Liver (tissue), 7 donors: ENCODE measurements at regions not wholly inside any gene's neighbourhood (a gene's known extent, or its start where the extent isn't known, plus 50 kb on each side); places are given as distances from the start of the nearest gene placed in this dataset.

ENCODE experiments used
- DNase-seq: peaks from one replicate; pipeline ENCODE4 v3.0.0-alpha.2; 2017; ENCODE audit warnings: low spot score
- H3K27ac ChIP-seq, 2 donors: one replicate each; pipeline ENCODE4 v1.7.0; 2013; ENCODE audit warnings: inconsistent platforms in 2 of 2, low read length in 2 of 2, control low read depth in 1 of 2, low read depth in 1 of 2, mild to moderate bottlenecking in 1 of 2
- H3K27me3 ChIP-seq, 4 donors: one replicate each; pipeline versions ENCODE4 v1.6.1 to v1.7.0; 2013; ENCODE audit warnings: low read length in 3 of 4, inconsistent platforms in 1 of 4, mild to moderate bottlenecking in 1 of 4, moderate library complexity in 1 of 4; ENCODE audit not compliant: control insufficient read depth in 4 of 4, insufficient read depth in 4 of 4
- H3K36me3 ChIP-seq, 4 donors: one replicate each; pipeline versions ENCODE4 v1.6.1 to v1.7.0; 2013; ENCODE audit warnings: low read length in 3 of 4, mild to moderate bottlenecking in 3 of 4, low read depth in 1 of 4, moderate library complexity in 1 of 4; ENCODE audit not compliant: control insufficient read depth in 4 of 4, insufficient read depth in 3 of 4
- H3K4me1 ChIP-seq, 4 donors: one replicate each; pipeline versions ENCODE4 v1.6.1 to v1.7.0; 2013; ENCODE audit warnings: low read length in 3 of 4, mild to moderate bottlenecking in 3 of 4, moderate library complexity in 1 of 4; ENCODE audit not compliant: control insufficient read depth in 4 of 4, insufficient read depth in 4 of 4
- H3K4me3 ChIP-seq, 3 donors: one replicate each; pipeline versions ENCODE4 v1.6.1 to v1.7.0; 2013; ENCODE audit warnings: low read length in 3 of 3, control low read depth in 1 of 3, low read depth in 1 of 3, mild to moderate bottlenecking in 1 of 3
- H3K9ac ChIP-seq, 2 donors: one replicate each; pipeline ENCODE4 v1.7.0; 2013; ENCODE audit warnings: low read length in 2 of 2, mild to moderate bottlenecking in 2 of 2, moderate library complexity in 2 of 2, control low read depth in 1 of 2, low read depth in 1 of 2
- H3K9me3 ChIP-seq, 4 donors: one replicate each; pipeline versions ENCODE4 v1.6.1 to v1.7.0; 2013; ENCODE audit warnings: low read length in 3 of 4; ENCODE audit not compliant: control insufficient read depth in 4 of 4
- EGR1 ChIP-seq, 2 donors: IDR thresholded peaks; 2 replicates each; pipeline ENCODE4 v1.6.1; 2016 to 2018; ENCODE audit warnings: antibody characterized with exemption in 2 of 2, low read depth in 2 of 2
- FOXA1 ChIP-seq: IDR thresholded peaks from 2 replicates; pipeline ENCODE4 v1.6.1; 2016; ENCODE audit warnings: antibody characterized with exemption
- FOXA2 ChIP-seq: IDR thresholded peaks from 2 replicates; pipeline ENCODE4 v1.6.1; 2016; ENCODE audit warnings: antibody characterized with exemption
- GABPA ChIP-seq, 2 donors: IDR thresholded peaks in 1 of 2; conservative IDR thresholded peaks in 1 of 2; 2 replicates each; pipeline ENCODE4 v1.6.1; 2016; ENCODE audit warnings: antibody characterized with exemption in 2 of 2, mild to moderate bottlenecking in 1 of 2, moderate library complexity in 1 of 2
- HNF4A ChIP-seq, 2 donors: conservative IDR thresholded peaks; 2 replicates each; pipeline ENCODE4 v1.6.1; 2016; ENCODE audit warnings: antibody characterized with exemption in 2 of 2, mild to moderate bottlenecking in 2 of 2
- HNF4G ChIP-seq: IDR thresholded peaks from 2 replicates; pipeline ENCODE4 v1.6.1; 2016; ENCODE audit warnings: antibody characterized with exemption
- JUND ChIP-seq, 2 donors: IDR thresholded peaks; 2 replicates each; pipeline ENCODE4 v1.6.1; 2016; ENCODE audit warnings: antibody characterized with exemption in 2 of 2
- NR2F2 ChIP-seq: IDR thresholded peaks from 2 replicates; pipeline ENCODE4 v1.6.1; 2016; ENCODE audit warnings: antibody characterized with exemption
- RAD21 ChIP-seq, 2 donors: IDR thresholded peaks; 2 replicates each; pipeline ENCODE4 v1.6.1; 2016; ENCODE audit warnings: antibody characterized with exemption in 2 of 2, mild to moderate bottlenecking in 2 of 2
- RXRA ChIP-seq, 2 donors: IDR thresholded peaks; 2 replicates each; pipeline ENCODE4 v1.6.1; 2017 to 2018; ENCODE audit warnings: antibody characterized with exemption in 2 of 2, mild to moderate bottlenecking in 1 of 2
- SP1 ChIP-seq: IDR thresholded peaks from 2 replicates; pipeline ENCODE4 v1.6.1; 2018; ENCODE audit warnings: antibody characterized with exemption, mild to moderate bottlenecking
- TAF1 ChIP-seq: conservative IDR thresholded peaks from 2 replicates; pipeline ENCODE4 v1.6.1; 2016; ENCODE audit warnings: antibody characterized with exemption, mild to moderate bottlenecking
- YY1 ChIP-seq: IDR thresholded peaks from 2 replicates; pipeline ENCODE4 v1.6.1; 2016; ENCODE audit warnings: antibody characterized with exemption, mild to moderate bottlenecking
- TF ChIP-seq, protein P1 (sequence below): IDR thresholded peaks from 2 replicates; pipeline ENCODE4 v1.6.1; 2016; ENCODE audit warnings: antibody characterized with exemption
- TF ChIP-seq, protein P2 (sequence below): fragments of 150-350 bp; IDR thresholded peaks from 2 replicates; pipeline ENCODE4 v1.5.1; 2017; ENCODE audit warnings: improper control_type of control experiment, low read depth, low read length; ENCODE audit not compliant: missing input control
- TF ChIP-seq, protein P3 (sequence below): IDR thresholded peaks from 2 replicates; pipeline ENCODE4 v1.6.1; 2016; ENCODE audit warnings: antibody characterized with exemption, mild to moderate bottlenecking
- TF ChIP-seq, protein P4 (sequence below): IDR thresholded peaks from 2 replicates; pipeline ENCODE4 v1.6.1; 2016; ENCODE audit warnings: antibody characterized with exemption
- TF ChIP-seq, protein P5 (sequence below): IDR thresholded peaks from 2 replicates; pipeline ENCODE4 v1.6.1; 2016; ENCODE audit warnings: antibody characterized with exemption
- donor health status: healthy.
- donor health status: healthy.
- donor health status: healthy.
- donor health status: healthy.

DNA sequence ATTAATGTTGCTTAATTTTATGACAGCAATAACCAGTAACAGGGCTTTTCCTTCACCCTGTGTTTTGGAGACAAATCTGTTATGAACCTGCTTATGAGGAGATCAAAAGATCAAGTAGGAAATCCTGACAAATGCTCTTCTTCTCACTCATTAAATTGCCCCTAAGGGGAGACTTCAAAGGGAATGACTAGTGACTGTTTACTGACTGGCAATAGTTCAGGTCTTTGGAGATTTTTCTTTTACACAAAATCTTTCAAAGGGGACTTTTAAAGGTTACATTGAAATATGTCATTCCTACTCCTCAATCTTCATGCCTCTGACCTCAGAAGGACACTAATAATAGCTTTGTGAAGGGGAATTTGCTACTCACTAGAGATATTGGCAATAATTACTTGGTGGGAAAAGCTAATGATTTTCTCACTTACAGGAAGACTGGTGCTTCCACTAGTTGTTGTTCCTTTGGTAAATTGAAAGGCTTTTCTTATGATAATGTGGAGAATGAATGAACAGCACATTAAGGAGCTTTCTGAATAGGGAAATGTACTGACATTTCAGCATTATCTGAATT, 292.9 kb upstream of the CA10 start:
- TF ChIP-seq SP1: no peak
- TF ChIP-seq, protein P1, sequence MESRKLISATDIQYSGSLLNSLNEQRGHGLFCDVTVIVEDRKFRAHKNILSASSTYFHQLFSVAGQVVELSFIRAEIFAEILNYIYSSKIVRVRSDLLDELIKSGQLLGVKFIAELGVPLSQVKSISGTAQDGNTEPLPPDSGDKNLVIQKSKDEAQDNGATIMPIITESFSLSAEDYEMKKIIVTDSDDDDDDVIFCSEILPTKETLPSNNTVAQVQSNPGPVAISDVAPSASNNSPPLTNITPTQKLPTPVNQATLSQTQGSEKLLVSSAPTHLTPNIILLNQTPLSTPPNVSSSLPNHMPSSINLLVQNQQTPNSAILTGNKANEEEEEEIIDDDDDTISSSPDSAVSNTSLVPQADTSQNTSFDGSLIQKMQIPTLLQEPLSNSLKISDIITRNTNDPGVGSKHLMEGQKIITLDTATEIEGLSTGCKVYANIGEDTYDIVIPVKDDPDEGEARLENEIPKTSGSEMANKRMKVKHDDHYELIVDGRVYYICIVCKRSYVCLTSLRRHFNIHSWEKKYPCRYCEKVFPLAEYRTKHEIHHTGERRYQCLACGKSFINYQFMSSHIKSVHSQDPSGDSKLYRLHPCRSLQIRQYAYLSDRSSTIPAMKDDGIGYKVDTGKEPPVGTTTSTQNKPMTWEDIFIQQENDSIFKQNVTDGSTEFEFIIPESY: no peak
- no peak for TF ChIP-seq FOXA1
- no peak for TF ChIP-seq HNF4G
- no peak for TF ChIP-seq JUND (IDR thresholded peaks at IDR 0.05)
- no peak for TF ChIP-seq HNF4A (conservative IDR thresholded peaks at IDR 0.05)
- no peak for TF ChIP-seq FOXA2
- TF ChIP-seq YY1: no peak
- TF ChIP-seq, protein P2, sequence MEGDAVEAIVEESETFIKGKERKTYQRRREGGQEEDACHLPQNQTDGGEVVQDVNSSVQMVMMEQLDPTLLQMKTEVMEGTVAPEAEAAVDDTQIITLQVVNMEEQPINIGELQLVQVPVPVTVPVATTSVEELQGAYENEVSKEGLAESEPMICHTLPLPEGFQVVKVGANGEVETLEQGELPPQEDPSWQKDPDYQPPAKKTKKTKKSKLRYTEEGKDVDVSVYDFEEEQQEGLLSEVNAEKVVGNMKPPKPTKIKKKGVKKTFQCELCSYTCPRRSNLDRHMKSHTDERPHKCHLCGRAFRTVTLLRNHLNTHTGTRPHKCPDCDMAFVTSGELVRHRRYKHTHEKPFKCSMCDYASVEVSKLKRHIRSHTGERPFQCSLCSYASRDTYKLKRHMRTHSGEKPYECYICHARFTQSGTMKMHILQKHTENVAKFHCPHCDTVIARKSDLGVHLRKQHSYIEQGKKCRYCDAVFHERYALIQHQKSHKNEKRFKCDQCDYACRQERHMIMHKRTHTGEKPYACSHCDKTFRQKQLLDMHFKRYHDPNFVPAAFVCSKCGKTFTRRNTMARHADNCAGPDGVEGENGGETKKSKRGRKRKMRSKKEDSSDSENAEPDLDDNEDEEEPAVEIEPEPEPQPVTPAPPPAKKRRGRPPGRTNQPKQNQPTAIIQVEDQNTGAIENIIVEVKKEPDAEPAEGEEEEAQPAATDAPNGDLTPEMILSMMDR: no peak
- no peak for TF ChIP-seq RAD21 (IDR thresholded peaks at IDR 0.05)
- TF ChIP-seq, protein P3, sequence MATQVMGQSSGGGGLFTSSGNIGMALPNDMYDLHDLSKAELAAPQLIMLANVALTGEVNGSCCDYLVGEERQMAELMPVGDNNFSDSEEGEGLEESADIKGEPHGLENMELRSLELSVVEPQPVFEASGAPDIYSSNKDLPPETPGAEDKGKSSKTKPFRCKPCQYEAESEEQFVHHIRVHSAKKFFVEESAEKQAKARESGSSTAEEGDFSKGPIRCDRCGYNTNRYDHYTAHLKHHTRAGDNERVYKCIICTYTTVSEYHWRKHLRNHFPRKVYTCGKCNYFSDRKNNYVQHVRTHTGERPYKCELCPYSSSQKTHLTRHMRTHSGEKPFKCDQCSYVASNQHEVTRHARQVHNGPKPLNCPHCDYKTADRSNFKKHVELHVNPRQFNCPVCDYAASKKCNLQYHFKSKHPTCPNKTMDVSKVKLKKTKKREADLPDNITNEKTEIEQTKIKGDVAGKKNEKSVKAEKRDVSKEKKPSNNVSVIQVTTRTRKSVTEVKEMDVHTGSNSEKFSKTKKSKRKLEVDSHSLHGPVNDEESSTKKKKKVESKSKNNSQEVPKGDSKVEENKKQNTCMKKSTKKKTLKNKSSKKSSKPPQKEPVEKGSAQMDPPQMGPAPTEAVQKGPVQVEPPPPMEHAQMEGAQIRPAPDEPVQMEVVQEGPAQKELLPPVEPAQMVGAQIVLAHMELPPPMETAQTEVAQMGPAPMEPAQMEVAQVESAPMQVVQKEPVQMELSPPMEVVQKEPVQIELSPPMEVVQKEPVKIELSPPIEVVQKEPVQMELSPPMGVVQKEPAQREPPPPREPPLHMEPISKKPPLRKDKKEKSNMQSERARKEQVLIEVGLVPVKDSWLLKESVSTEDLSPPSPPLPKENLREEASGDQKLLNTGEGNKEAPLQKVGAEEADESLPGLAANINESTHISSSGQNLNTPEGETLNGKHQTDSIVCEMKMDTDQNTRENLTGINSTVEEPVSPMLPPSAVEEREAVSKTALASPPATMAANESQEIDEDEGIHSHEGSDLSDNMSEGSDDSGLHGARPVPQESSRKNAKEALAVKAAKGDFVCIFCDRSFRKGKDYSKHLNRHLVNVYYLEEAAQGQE: no peak
- TF ChIP-seq, protein P4, sequence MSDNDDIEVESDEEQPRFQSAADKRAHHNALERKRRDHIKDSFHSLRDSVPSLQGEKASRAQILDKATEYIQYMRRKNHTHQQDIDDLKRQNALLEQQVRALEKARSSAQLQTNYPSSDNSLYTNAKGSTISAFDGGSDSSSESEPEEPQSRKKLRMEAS: no peak
- TF ChIP-seq GABPA (IDR thresholded peaks at IDR 0.05 in 1 of 2, conservative IDR thresholded peaks at IDR 0.05 in 1 of 2): no peak
- no peak for TF ChIP-seq EGR1 (IDR thresholded peaks at IDR 0.05; ENCODE audit: low read depth in 2 of 2)
- no peak for TF ChIP-seq NR2F2
- TF ChIP-seq RXRA (IDR thresholded peaks at IDR 0.05): no peak
- TF ChIP-seq TAF1: no peak
- TF ChIP-seq, protein P5, sequence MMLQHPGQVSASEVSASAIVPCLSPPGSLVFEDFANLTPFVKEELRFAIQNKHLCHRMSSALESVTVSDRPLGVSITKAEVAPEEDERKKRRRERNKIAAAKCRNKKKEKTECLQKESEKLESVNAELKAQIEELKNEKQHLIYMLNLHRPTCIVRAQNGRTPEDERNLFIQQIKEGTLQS: no peak

More for the DNA sequence above, 292.9 kb upstream of the CA10 start:
- Histone ChIP-seq H3K4me3 (no peak overlapping the region), H3K9me3 (peaks cover 0 to 3% (median 0%) of the 10 kb centered on the region in 4 donors), H3K9ac (no peak overlapping the region), H3K27ac (no peak overlapping the region), H3K36me3 (no peaks in the 10 kb centered on the region), H3K27me3 (peaks cover 0 to 17% (median 4%) of the 10 kb centered on the region in 4 donors), H3K4me1 (no peaks in the 10 kb centered on the region)
- DNase-seq: no peak
